ENCODE measurements at regions not wholly inside any gene's neighbourhood (a gene's known extent, or its start where the extent isn't known, plus 50 kb on each side); places are given as distances from the start of the nearest gene placed in this dataset.

- Histone ChIP-seq H3K27ac (no peak overlapping the region), H3K36me3 (no peaks in the 10 kb centered on the region), H3K4me3 (no peak overlapping the region), H3K27me3 (no peaks in the 10 kb centered on the region), H3K9me3 (no peaks in the 10 kb centered on the region), H3K4me1 (no peaks in the 10 kb centered on the region)
- in situ Hi-C loops (cut with MboI; ENCODE audit: low sequenced_read_pairs in 4 of 4), result no loop called here
- no peak for DNase-seq
- no peak for ATAC-seq
- intact Hi-C loops (cut with DNase I; ENCODE audit: low total_unique reads), result no loop called here
- TF ChIP-seq POLR2A (IDR thresholded peaks at IDR 0.05), result no peak
- TF ChIP-seq, protein P1, sequence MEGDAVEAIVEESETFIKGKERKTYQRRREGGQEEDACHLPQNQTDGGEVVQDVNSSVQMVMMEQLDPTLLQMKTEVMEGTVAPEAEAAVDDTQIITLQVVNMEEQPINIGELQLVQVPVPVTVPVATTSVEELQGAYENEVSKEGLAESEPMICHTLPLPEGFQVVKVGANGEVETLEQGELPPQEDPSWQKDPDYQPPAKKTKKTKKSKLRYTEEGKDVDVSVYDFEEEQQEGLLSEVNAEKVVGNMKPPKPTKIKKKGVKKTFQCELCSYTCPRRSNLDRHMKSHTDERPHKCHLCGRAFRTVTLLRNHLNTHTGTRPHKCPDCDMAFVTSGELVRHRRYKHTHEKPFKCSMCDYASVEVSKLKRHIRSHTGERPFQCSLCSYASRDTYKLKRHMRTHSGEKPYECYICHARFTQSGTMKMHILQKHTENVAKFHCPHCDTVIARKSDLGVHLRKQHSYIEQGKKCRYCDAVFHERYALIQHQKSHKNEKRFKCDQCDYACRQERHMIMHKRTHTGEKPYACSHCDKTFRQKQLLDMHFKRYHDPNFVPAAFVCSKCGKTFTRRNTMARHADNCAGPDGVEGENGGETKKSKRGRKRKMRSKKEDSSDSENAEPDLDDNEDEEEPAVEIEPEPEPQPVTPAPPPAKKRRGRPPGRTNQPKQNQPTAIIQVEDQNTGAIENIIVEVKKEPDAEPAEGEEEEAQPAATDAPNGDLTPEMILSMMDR (IDR thresholded peaks at IDR 0.05 in 4 of 5, conservative IDR thresholded peaks at IDR 0.05 in 1 of 5), result no peak
Measured at GRCh38 chr5:128646176-128646575, 108.1 kb upstream of the FBN2 start.

GRCh38 chr5:128649192-128649591 lies 111.1 kb upstream of the FBN2 start:
- no peak for TF ChIP-seq POLR2A (IDR thresholded peaks at IDR 0.05)
- TF ChIP-seq, protein P1 (IDR thresholded peaks at IDR 0.05 in 4 of 5, conservative IDR thresholded peaks at IDR 0.05 in 1 of 5), result no peak
- H3K27ac ChIP-seq, result no peak overlapping the region
- H3K4me3 ChIP-seq, result no peak overlapping the region
- DNase-seq, result no peak
- H3K27me3 ChIP-seq, result no peaks in the 10 kb centered on the region
- H3K36me3 ChIP-seq, result no peaks in the 10 kb centered on the region
- intact Hi-C loops (cut with DNase I; ENCODE audit: low total_unique reads) (no loop called here), in situ Hi-C loops (cut with MboI; ENCODE audit: low sequenced_read_pairs in 4 of 4) (no loop called here)
- no peak for ATAC-seq
- no peaks in the 10 kb centered on the region for H3K4me1 ChIP-seq
- no peaks in the 10 kb centered on the region for H3K9me3 ChIP-seq

DNA sequence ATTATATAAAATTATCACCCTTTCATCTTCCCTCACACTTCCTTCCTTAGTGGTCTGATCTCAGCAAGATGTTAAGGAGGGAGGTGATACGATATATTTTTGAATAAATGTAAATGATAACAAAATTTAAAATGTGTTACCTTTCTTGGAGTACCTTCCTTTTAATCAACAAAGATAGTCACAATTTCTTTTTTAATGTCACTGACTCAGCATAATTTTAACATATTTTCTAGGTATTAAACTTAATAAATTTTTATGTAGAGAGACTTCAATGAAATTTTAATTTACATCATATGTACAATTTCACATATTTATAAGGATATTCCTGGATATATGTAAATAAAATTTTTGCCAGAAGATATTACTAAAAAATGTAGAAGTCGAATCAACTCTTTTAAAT lies 125.0 kb upstream of the FBN2 start:
- DNase-seq, result no peak
- Histone ChIP-seq H3K4me1 (no peaks in the 10 kb centered on the region), H3K4me3 (no peak overlapping the region), H3K9me3 (no peaks in the 10 kb centered on the region), H3K36me3 (no peaks in the 10 kb centered on the region), H3K27ac (no peak overlapping the region), H3K27me3 (no peaks in the 10 kb centered on the region)
- ATAC-seq, result no peak
- TF ChIP-seq, protein P1 (IDR thresholded peaks at IDR 0.05 in 4 of 5, conservative IDR thresholded peaks at IDR 0.05 in 1 of 5), result no peak
- TF ChIP-seq POLR2A (IDR thresholded peaks at IDR 0.05), result no peak
- intact Hi-C loops (cut with DNase I; ENCODE audit: low total_unique reads), result no loop called here
- in situ Hi-C loops (cut with MboI; ENCODE audit: low sequenced_read_pairs in 4 of 4), result no loop called here

GRCh38 chr5:128665747-128666355 lies 127.8 kb upstream of the FBN2 start:
- Histone ChIP-seq H3K36me3 (no peaks in the 10 kb centered on the region), H3K27me3 (no peaks in the 10 kb centered on the region), H3K4me1 (no peaks in the 10 kb centered on the region), H3K4me3 (no peak overlapping the region), H3K27ac (no peak overlapping the region), H3K9me3 (no peaks in the 10 kb centered on the region)
- DNase-seq, result no peak
- no peak for ATAC-seq
- intact Hi-C loops (cut with DNase I; ENCODE audit: low total_unique reads) (no loop called here), in situ Hi-C loops (cut with MboI; ENCODE audit: low sequenced_read_pairs in 4 of 4) (no loop called here)
- TF ChIP-seq, protein P1 (IDR thresholded peaks at IDR 0.05 in 4 of 5, conservative IDR thresholded peaks at IDR 0.05 in 1 of 5), result no peak
- TF ChIP-seq POLR2A (IDR thresholded peaks at IDR 0.05), result no peak

GRCh38 chr5:128667152-128667551 lies 129.1 kb upstream of the FBN2 start:
- Histone ChIP-seq H3K9me3 (no peaks in the 10 kb centered on the region), H3K4me1 (no peaks in the 10 kb centered on the region), H3K36me3 (no peaks in the 10 kb centered on the region), H3K4me3 (no peak overlapping the region), H3K27me3 (no peaks in the 10 kb centered on the region), H3K27ac (no peak overlapping the region)
- intact Hi-C loops (cut with DNase I; ENCODE audit: low total_unique reads), result no loop called here
- in situ Hi-C loops (cut with MboI; ENCODE audit: low sequenced_read_pairs in 4 of 4), result no loop called here
- TF ChIP-seq, protein P1 (IDR thresholded peaks at IDR 0.05 in 4 of 5, conservative IDR thresholded peaks at IDR 0.05 in 1 of 5), result no peak
- no peak for TF ChIP-seq POLR2A (IDR thresholded peaks at IDR 0.05)
- DNase-seq (no peak), ATAC-seq (no peak)

Measured in gastrocnemius medialis (tissue), 4 donors.